ENCODE measurements at regions not wholly inside any gene's neighbourhood (a gene's known extent, or its start where the extent isn't known, plus 50 kb on each side); places are given as distances from the start of the nearest gene placed in this dataset.

- no peaks in the 10 kb centered on the region for H3K4me1 ChIP-seq (ENCODE audit: control insufficient read depth in 1 of 2, low read depth in 2 of 2)
- H3K36me3 ChIP-seq, result no peaks in the 10 kb centered on the region
- DNase-seq (ENCODE audit: low spot score), result no peak
- no peaks in the 10 kb centered on the region for H3K27me3 ChIP-seq (replicated peaks; ENCODE audit: insufficient read depth)
- H3K27ac ChIP-seq, result no peak overlapping the region
- H3K4me3 ChIP-seq, result no peak overlapping the region
- no peak for ATAC-seq (ENCODE audit: insufficient number of reproducible peaks, low FRiP score, low read depth)
- no peak for TF ChIP-seq CTCF (IDR thresholded peaks at IDR 0.05)
- no peaks in the 10 kb centered on the region for H3K9me3 ChIP-seq
Observed at GRCh38 chr12:126424696-126425095, 1359.5 kb downstream of the AACS start.

- Histone ChIP-seq H3K27ac (no peak overlapping the region), H3K9me3 (no peaks in the 10 kb centered on the region), H3K36me3 (no peaks in the 10 kb centered on the region), H3K4me1 (ENCODE audit: control insufficient read depth in 1 of 2, low read depth in 2 of 2) (no peaks in the 10 kb centered on the region), H3K4me3 (no peak overlapping the region), H3K27me3 (replicated peaks; ENCODE audit: insufficient read depth) (no peaks in the 10 kb centered on the region)
- DNase-seq (ENCODE audit: low spot score), result no peak
- TF ChIP-seq CTCF (IDR thresholded peaks at IDR 0.05), result no peak
- no peak for ATAC-seq (ENCODE audit: insufficient number of reproducible peaks, low FRiP score, low read depth)
Observed at GRCh38 chr12:126425264-126425663, 1360.0 kb downstream of the AACS start.

GRCh38 chr12:126428769-126429168 lies 1363.5 kb downstream of the AACS start:
- H3K4me1 ChIP-seq (ENCODE audit: control insufficient read depth in 1 of 2, low read depth in 2 of 2), result no peaks in the 10 kb centered on the region
- H3K4me3 ChIP-seq, result no peak overlapping the region
- no peak for TF ChIP-seq CTCF (IDR thresholded peaks at IDR 0.05)
- ATAC-seq (ENCODE audit: insufficient number of reproducible peaks, low FRiP score, low read depth) (no peak), DNase-seq (ENCODE audit: low spot score) (no peak)
- H3K36me3 ChIP-seq, result no peaks in the 10 kb centered on the region
- H3K9me3 ChIP-seq, result no peaks in the 10 kb centered on the region
- no peak overlapping the region for H3K27ac ChIP-seq
- no peaks in the 10 kb centered on the region for H3K27me3 ChIP-seq (replicated peaks; ENCODE audit: insufficient read depth)

GRCh38 chr12:126430921-126431320 lies 1365.7 kb downstream of the AACS start:
- DNase-seq (ENCODE audit: low spot score) (no peak), ATAC-seq (ENCODE audit: insufficient number of reproducible peaks, low FRiP score, low read depth) (no peak)
- no peaks in the 10 kb centered on the region for H3K4me1 ChIP-seq (ENCODE audit: control insufficient read depth in 1 of 2, low read depth in 2 of 2)
- no peaks in the 10 kb centered on the region for H3K36me3 ChIP-seq
- H3K4me3 ChIP-seq, result no peak overlapping the region
- TF ChIP-seq CTCF (IDR thresholded peaks at IDR 0.05), result no peak
- H3K9me3 ChIP-seq, result no peaks in the 10 kb centered on the region
- H3K27me3 ChIP-seq (replicated peaks; ENCODE audit: insufficient read depth), result no peaks in the 10 kb centered on the region
- H3K27ac ChIP-seq, result no peak overlapping the region

GRCh38 chr12:126431767-126432166 lies 1366.5 kb downstream of the AACS start:
- ATAC-seq (ENCODE audit: insufficient number of reproducible peaks, low FRiP score, low read depth) (no peak), DNase-seq (ENCODE audit: low spot score) (no peak)
- H3K27ac ChIP-seq, result no peak overlapping the region
- H3K4me3 ChIP-seq, result no peak overlapping the region
- H3K36me3 ChIP-seq, result no peaks in the 10 kb centered on the region
- H3K9me3 ChIP-seq, result no peaks in the 10 kb centered on the region
- no peaks in the 10 kb centered on the region for H3K27me3 ChIP-seq (replicated peaks; ENCODE audit: insufficient read depth)
- TF ChIP-seq CTCF (IDR thresholded peaks at IDR 0.05), result no peak
- no peaks in the 10 kb centered on the region for H3K4me1 ChIP-seq (ENCODE audit: control insufficient read depth in 1 of 2, low read depth in 2 of 2)
